GM19025 (cell line): ENCODE measurements at regions not wholly inside any gene's neighbourhood (a gene's known extent, or its start where the extent isn't known, plus 50 kb on each side); places are given as distances from the start of the nearest gene placed in this dataset.
A peak's percentile ranks its signal among the peaks of the same experiment; 100 is the strongest.

ENCODE experiments used
- ATAC-seq: cut with Tn5 transposase; IDR thresholded peaks from one replicate; pipeline ENCODE4 v1.9.1; 2021; ENCODE audit warnings: mild to moderate bottlenecking, low read depth, moderate library complexity; ENCODE audit not compliant: unreplicated experiment

DNA sequence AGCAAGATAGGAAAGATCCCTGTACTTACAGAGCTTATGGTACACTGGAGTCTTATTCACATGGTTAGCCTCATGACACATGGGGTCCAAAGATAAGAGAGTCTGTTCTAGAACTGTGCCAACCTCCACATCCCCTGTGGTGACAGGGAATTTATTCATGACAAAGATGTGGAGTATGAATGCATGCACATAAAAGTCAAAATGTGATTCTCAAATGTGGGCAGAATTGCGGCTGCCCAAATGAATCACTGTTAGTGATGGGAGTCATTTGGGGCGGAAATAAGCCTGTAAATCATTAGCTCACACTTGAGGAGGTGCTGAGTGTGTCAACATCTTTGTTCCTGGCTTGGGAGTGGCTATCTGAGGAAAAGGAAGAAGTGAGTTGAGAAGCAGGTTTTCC lies 560.6 kb downstream of the SLC4A3 start:
- ATAC-seq: peak; percentile 66

- no peak for ATAC-seq
These were observed 563.6 kb downstream of the SLC4A3 start for GRCh38 chr2:220191031-220191430.

- ATAC-seq: no peak
These were observed 564.3 kb downstream of the SLC4A3 start for GRCh38 chr2:220191737-220192136.

DNA sequence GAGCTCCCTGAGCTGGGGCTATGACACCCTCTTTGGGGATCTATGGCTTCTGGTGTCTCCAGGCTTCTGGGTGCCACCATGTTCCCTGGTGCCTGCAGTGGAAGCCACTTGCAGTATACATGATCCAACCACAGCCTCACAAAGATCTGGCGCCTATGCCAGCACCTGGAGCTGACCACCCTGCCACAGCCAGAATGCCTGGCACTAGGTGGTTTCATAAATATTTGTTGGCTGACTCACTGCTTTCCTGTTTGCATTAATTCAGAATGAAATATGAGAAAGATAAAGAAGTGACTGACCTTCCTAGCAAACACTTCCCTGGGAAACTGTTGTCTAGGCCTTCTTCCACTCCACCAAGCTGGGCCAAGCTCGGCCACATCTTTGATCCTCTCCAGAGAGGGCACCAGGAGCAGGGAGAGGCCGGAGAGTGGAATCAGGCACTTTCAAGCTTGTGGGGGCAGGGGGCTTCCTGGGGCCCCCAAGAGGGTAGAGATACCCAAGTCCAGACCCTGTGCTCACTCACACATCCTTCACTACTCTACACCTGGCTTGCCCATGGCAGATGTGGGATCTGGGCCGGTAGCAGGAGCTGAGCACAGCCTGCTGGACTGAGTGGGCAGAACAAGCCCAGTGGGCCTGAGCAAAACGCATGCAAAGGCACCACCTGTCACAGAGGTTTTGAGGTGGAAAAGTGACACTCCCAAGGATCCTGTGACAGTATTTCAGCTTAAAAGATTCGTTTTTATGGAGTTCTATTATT lies 565.7 kb downstream of the SLC4A3 start:
- ATAC-seq: no peak

- ATAC-seq: no peak
These were observed 567.5 kb downstream of the SLC4A3 start for GRCh38 chr2:220194630-220195584.

DNA sequence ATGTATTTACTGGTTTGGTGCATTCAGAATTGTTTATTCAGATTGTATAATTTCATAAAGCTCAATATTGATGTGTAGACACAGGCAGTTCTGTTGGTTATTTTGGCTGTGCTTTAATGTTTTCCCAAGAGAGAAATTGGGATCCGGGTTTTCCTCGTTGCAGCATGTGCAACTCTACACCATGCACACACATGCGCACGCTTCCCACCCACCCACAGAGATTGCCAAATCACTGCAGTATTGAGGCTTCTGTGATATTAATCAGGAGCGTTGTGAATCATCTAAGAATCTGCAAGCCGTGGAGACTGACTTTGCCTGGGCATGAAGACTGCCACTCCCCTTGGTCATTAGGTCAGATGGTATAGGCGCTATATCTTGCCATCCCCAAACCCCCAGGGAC lies 571.5 kb downstream of the SLC4A3 start:
- ATAC-seq: no peak

DNA sequence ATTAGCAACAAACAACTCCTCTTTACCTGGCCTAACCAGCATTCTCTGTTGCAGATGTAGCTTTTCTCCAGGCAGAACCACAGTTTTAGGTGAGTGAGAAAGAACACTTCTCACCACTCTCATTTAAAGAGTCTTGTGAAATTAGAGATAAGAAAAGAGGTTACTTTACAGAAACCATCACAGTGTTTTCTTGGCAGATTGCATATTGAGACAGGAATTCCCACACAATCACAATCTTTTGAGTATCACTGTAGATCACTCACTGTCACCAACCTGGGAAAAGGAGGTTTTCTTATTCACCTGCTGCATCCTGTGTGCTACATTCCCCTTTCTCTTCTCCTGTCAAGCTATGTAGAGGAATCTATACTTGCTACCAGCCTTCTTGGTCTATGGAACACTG lies 574.6 kb downstream of the SLC4A3 start:
- ATAC-seq: no peak

- ATAC-seq: no peak
These were observed 581.7 kb downstream of the SLC4A3 start for GRCh38 chr2:220209093-220209492.

DNA sequence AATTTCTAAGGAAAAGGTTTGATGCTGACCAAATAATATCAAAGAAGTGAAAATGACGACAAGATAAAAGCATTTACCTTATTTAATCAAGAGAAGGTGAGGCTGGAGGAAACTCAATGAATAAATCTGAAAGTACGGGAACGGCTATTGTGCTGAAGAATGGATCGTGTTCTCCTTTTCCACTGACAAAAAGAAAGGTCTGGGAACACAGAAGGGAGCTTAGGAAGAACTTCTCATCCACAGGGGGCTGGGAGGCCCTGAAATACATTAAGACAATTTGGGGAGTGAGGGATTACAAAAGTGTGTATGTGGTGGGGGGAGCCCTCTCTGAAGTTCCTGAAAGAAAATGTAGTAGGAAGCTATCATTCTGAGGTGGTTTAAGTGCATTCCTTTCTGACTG lies 582.3 kb downstream of the SLC4A3 start:
- ATAC-seq: no peak

DNA sequence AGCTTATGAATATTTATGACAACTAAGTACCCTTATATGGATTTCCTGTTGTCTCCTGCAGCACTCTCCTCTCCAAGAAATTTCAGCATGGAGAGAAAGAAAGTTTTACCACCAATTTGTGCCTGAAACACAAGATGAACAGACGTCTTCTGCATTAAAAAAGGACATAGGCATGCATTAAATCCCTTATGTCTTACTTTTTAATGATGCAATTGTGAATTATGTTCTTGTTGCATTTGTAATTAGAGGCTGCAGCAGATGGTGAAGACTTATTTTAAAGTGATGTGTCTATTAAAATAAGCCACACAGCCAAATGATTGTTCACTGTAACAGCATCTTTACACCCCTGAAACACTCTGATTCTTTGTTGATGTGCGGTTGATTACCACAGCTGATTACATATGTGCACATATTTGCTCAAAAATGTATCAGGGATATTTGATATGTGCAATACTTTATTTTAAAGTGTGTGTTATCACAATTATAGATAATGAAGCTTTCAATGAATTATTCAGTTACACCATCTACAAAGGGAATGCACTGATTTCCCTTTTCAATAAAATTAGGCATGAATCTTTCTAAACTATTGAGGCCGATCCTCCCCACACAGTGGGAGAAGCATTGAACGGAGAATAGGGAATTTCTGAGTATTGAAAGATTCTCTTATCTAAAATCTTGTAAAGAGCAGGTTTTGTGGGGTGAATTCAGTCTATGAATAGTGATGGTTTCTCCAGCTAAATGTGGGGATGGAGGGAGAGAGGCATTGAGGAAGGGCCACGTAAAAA lies 585.1 kb downstream of the SLC4A3 start:
- no peak for ATAC-seq

- no peak for ATAC-seq
These were observed 588.4 kb downstream of the SLC4A3 start for GRCh38 chr2:220215785-220216184.

DNA sequence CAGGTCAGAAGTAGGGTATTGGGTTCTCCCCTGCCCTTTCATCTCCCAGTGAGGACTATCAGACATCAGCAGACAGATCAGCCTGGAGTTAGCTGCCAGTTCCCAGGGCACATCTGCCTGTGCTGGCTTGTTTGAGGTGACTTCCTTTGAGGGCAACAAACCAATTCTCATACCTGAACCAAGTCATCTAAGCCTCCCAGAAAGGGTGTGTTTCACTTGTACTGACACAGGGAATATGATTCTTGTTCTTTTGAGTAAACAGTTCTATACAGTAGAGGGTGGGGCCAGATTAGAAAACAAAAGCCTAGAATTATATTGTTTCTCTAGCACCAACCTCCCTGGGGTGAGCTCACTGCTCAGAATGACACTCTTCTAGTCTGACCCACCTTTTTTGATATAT lies 591.9 kb downstream of the SLC4A3 start:
- no peak for ATAC-seq

- ATAC-seq: no peak
These were observed 592.6 kb downstream of the SLC4A3 start for GRCh38 chr2:220220009-220220408.

- ATAC-seq: no peak
These were observed 594.6 kb downstream of the SLC4A3 start for GRCh38 chr2:220221992-220222391.

- no peak for ATAC-seq
These were observed 597.5 kb downstream of the SLC4A3 start for GRCh38 chr2:220224691-220225543.

DNA sequence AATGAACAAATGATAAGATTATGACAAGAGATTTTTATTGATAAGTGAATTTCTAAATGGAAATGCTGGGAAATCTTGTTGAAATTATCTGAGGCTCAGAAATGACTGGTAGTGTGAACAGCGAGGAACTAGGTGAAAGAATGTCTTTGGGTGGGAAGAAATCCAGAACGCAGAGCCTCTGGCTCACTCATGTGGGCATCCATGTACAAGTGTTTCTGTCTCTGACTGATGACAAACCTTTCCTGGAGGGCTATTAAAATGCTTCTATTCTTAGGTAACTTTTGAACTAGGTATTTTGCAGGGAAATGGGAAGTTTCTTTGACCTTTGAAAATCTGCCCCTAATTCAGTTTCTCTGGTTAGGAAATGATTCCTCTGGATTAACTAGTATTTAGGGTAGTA lies 598.6 kb downstream of the SLC4A3 start:
- ATAC-seq: no peak

- ATAC-seq: no peak
These were observed 599.1 kb downstream of the SLC4A3 start for GRCh38 chr2:220226546-220226945.

GRCh38 chr2:220227266-220227920 lies 600.0 kb downstream of the SLC4A3 start:
- ATAC-seq: no peak

DNA sequence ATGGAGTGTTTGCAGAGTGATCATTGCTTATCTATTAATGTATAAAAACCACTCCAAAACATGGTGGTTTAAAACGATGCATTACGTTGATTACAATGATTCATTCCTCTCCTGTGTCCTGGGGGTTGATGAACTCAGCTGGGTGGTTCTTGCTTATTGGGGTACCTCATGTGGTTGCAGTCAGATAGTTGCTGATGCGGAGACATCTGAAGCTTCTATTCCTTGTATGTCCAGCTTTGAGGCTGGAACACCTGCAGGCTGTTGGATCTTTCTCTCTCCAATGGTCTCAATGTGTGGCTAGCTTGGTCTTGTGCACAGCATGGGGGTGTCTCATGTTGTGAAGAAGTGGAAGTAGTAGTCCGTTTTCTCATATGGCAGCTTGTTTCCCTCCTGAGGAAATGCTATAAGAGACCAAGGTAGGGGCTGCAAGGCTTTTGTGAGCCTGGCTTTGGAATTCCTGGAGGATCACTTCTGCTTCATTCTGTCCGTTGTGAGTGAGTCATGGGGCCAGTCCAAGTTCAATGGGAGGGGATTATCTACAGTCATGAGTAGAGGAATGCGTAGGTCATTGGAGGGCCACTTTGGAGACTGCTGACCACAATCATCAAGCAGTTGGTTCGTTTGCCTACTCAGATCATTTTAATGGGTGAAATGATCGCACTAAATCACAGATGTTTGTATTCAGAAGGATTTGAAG lies 601.0 kb downstream of the SLC4A3 start:
- no peak for ATAC-seq
